Omental fat pad (tissue), 3 donors: ENCODE measurements at regions not wholly inside any gene's neighbourhood (a gene's known extent, or its start where the extent isn't known, plus 50 kb on each side); places are given as distances from the start of the nearest gene placed in this dataset.

Source experiments
- ATAC-seq: fragments of 150-250 bp; one replicate; pipeline ENCODE4 v1.9.1; 2016; ENCODE audit warnings: mild to moderate bottlenecking, moderate library complexity; ENCODE audit not compliant: low FRiP score
- DNase-seq: peaks from one replicate; pipeline ENCODE4 v3.0.0-alpha.2; 2019; ENCODE audit warnings: low spot score
- CTCF ChIP-seq, 3 donors: fragments of 450-650 bp; IDR thresholded peaks; one replicate each; pipeline ENCODE4 v1.5.1; 2016 to 2017; ENCODE audit warnings: antibody characterized with exemption in 3 of 3, mild to moderate bottlenecking in 3 of 3, moderate library complexity in 2 of 3

- TF ChIP-seq CTCF (IDR thresholded peaks at IDR 0.05) = no peak
- no peak for DNase-seq
- no peak for ATAC-seq
Measured at GRCh38 chr1:221118176-221118937, 239.1 kb downstream of the HLX start.

GRCh38 chr1:221118938-221119320, 239.7 kb downstream of the HLX start:
- no peak for ATAC-seq
- TF ChIP-seq CTCF (IDR thresholded peaks at IDR 0.05) = no peak
- no peak for DNase-seq

- ATAC-seq (no peak), DNase-seq (no peak)
- TF ChIP-seq CTCF (IDR thresholded peaks at IDR 0.05) = no peak
Measured at GRCh38 chr1:221122501-221122900, 243.3 kb downstream of the HLX start.

- ATAC-seq (no peak), DNase-seq (no peak)
- no peak for TF ChIP-seq CTCF (IDR thresholded peaks at IDR 0.05)
Measured at GRCh38 chr1:221125976-221126375, 246.7 kb downstream of the HLX start.

- no peak for TF ChIP-seq CTCF (IDR thresholded peaks at IDR 0.05)
- no peak for ATAC-seq
- no peak for DNase-seq
Measured at GRCh38 chr1:221137666-221138065, 258.4 kb downstream of the HLX start.

GRCh38 chr1:221138516-221138915, 259.3 kb downstream of the HLX start:
- DNase-seq = no peak
- ATAC-seq = no peak
- TF ChIP-seq CTCF (IDR thresholded peaks at IDR 0.05) = no peak

GRCh38 chr1:221139991-221140390, 260.7 kb downstream of the HLX start:
- DNase-seq (no peak), ATAC-seq (no peak)
- TF ChIP-seq CTCF (IDR thresholded peaks at IDR 0.05) = no peak
